Stimulated activated CD8-positive, alpha-beta memory T cell treated with anti-CD3 and anti-CD28 coated beads, Interleukin-7, amount 100 ng/mL, for 48 hours (primary cell): ENCODE measurements at regions not wholly inside any gene's neighbourhood (a gene's known extent, or its start where the extent isn't known, plus 50 kb on each side); places are given as distances from the start of the nearest gene placed in this dataset.

Experiments
- DNase-seq, 2 donors: peaks; one replicate each; pipeline ENCODE4 v3.0.0-alpha.2; 2020; ENCODE audit warnings: low read depth in 1 of 2; ENCODE audit errors: extremely low read depth in 1 of 2

GRCh38 chr11:33617672-33618350 is 82.8 kb downstream of the C11orf91 start:
- DNase-seq = no peak

GRCh38 chr11:33616552-33616951 is 84.1 kb downstream of the C11orf91 start:
- no peak for DNase-seq

- no peak for DNase-seq
Observed at GRCh38 chr11:33615751-33616150, 84.9 kb downstream of the C11orf91 start.

- no peak for DNase-seq
Observed at GRCh38 chr11:33613404-33613803, 87.2 kb downstream of the C11orf91 start.

- DNase-seq = no peak
Observed at GRCh38 chr11:33610903-33611302, 89.7 kb downstream of the C11orf91 start.

- no peak for DNase-seq
Observed at GRCh38 chr11:33608386-33608785, 92.2 kb downstream of the C11orf91 start.

GRCh38 chr11:33606762-33607161 is 93.9 kb downstream of the C11orf91 start:
- no peak for DNase-seq

GRCh38 chr11:33605703-33606102 is 94.9 kb downstream of the C11orf91 start:
- no peak for DNase-seq

- no peak for DNase-seq
Observed at GRCh38 chr11:33598426-33599069, 102.1 kb downstream of the C11orf91 start.

- no peak for DNase-seq
Observed at GRCh38 chr11:33594188-33594587, 106.4 kb downstream of the C11orf91 start.

- no peak for DNase-seq
Observed at GRCh38 chr11:33590441-33590840, 110.2 kb downstream of the C11orf91 start.

- no peak for DNase-seq
Observed at GRCh38 chr11:33588056-33588455, 112.6 kb downstream of the C11orf91 start.

GRCh38 chr11:33585586-33586209 is 114.9 kb downstream of the C11orf91 start:
- no peak for DNase-seq

GRCh38 chr11:33582636-33583325 is 117.8 kb downstream of the C11orf91 start:
- DNase-seq = no peak

- DNase-seq = no peak
Observed at GRCh38 chr11:33579101-33579500, 121.5 kb downstream of the C11orf91 start.

GRCh38 chr11:33577204-33577603 is 123.4 kb downstream of the C11orf91 start:
- DNase-seq = no peak

- no peak for DNase-seq
Observed at GRCh38 chr11:33575311-33575710, 125.3 kb downstream of the C11orf91 start.

- no peak for DNase-seq
Observed at GRCh38 chr11:33574331-33574730, 126.3 kb downstream of the C11orf91 start.

GRCh38 chr11:33569333-33569732 is 131.3 kb downstream of the C11orf91 start:
- no peak for DNase-seq

GRCh38 chr11:33567004-33567403 is 133.6 kb downstream of the C11orf91 start:
- DNase-seq = no peak

- DNase-seq = no peak
Observed at GRCh38 chr11:33564856-33565453, 135.7 kb downstream of the C11orf91 start.
